Activated CD4-positive, alpha-beta T cell treated with anti-CD3 and anti-CD28 coated beads for 4 hours (primary cell): ENCODE measurements at regions not wholly inside any gene's neighbourhood (a gene's known extent, or its start where the extent isn't known, plus 50 kb on each side); places are given as distances from the start of the nearest gene placed in this dataset.
"Not testable (repeated sequence)": the region's sequence is repeated elsewhere in the genome, so short reads cannot be mapped to it uniquely, and the experiment has no call there.

ENCODE experiments used
- DNase-seq, 2 donors: peaks; one replicate each; pipeline ENCODE4 v3.0.0-alpha.2; 2020

DNA sequence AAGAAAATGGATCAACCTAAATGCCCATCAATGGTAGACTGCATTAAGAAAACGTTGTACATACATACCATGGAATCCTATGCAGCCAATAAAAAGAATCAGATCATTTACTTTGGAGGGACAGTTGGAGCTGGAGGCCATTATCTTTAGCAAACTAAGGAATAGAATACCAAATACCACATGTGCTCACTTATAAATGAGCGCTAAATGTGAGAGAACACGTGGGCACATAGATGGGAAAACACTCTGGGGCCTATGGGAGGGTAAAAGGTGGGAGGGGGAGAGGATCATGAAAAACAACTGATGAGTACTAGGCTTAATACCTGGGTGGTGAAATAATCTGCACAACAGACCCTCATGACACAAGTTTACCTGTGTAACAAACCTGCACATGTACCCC is 1729.9 kb upstream of the PCDH10 start:
- DNase-seq: no peak

- DNase-seq: no peak
These were observed 1722.9 kb upstream of the PCDH10 start for GRCh38 chr4:131426023-131426758.

GRCh38 chr4:131427000-131427399 is 1722.1 kb upstream of the PCDH10 start:
- DNase-seq: no peak

- no peak for DNase-seq
These were observed 1718.8 kb upstream of the PCDH10 start for GRCh38 chr4:131430302-131430701.

GRCh38 chr4:131441004-131441688 is 1707.9 kb upstream of the PCDH10 start:
- no peak for DNase-seq

- DNase-seq: no peak
These were observed 1701.2 kb upstream of the PCDH10 start for GRCh38 chr4:131447883-131448282.

GRCh38 chr4:131450572-131451209 is 1698.4 kb upstream of the PCDH10 start:
- no peak for DNase-seq

DNA sequence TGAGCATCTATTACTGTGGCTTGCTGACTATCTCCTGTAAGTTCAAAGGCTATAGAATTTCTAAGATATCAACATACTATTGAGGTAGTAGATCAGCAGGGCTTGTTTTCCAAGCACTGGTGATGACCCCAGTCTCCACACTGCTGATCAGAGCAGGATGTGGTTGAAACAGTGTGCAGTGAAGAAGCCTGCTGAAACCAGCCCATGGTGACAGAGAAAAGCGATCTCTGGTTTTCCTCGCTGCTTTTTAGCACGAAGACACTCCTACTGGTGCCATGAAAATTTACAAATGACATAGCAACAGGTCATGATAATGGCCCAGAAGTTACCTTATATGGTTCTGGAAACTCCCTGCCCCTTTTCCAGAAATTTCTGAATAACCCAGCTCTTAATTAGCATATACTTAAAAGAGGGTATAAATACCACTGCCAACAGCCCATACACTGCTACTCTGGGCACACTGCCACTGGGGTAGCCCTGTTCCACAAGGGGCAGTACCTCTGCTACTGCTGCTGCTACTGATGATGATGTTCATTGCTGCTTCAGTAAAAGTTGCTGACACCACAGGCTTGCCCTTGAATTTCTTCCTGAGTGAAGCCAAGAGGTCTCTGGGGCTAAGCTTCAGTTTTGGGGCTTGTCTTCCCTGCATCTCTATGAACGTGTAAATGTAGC is 1689.5 kb upstream of the PCDH10 start:
- DNase-seq: no peak

DNA sequence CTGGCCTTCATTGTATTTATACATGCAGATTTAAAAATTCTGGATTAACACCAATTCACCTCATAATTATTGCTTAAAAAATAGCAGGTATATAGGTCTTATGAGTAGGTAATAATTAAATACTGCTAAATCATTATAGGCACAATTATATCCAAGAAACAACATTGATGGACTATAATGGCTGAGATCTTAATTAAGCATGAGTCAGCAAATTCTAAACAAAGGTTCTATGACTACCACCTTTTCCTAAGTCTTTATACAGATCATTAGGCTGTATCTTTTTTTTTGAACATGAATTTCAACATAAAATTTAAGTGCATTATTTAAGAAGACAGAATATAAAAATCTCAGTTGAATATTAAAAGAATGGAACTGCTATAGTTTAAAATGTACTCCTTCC is 1678.7 kb upstream of the PCDH10 start:
- no peak for DNase-seq

DNA sequence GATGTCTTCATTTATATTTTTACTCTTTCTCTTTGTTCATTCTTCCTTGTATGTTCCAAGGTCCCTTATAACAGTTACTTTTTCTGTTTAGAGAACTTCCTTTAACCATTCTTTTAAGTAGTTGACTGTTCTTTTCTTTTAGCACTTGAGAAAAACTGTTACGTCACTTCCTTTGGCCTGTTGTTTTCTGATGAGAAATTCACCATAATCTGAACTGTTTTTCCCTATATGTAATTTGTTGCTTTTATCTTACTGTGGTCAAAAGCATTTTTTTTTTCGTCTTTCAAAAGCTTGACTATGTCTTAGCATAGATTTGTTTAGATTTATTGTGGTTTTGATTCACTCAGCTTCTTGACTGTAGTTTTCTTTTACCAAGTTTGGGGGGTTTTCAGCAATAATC is 1660.3 kb upstream of the PCDH10 start:
- no peak for DNase-seq

GRCh38 chr4:131496211-131496610 is 1652.9 kb upstream of the PCDH10 start:
- DNase-seq: not testable (repeated sequence)

- DNase-seq: no peak
These were observed 1649.8 kb upstream of the PCDH10 start for GRCh38 chr4:131499141-131499873.

- DNase-seq: no peak
These were observed 1639.6 kb upstream of the PCDH10 start for GRCh38 chr4:131509521-131509920.

- no peak for DNase-seq
These were observed 1622.4 kb upstream of the PCDH10 start for GRCh38 chr4:131526686-131527085.

GRCh38 chr4:131531087-131531486 is 1618.0 kb upstream of the PCDH10 start:
- no peak for DNase-seq

DNA sequence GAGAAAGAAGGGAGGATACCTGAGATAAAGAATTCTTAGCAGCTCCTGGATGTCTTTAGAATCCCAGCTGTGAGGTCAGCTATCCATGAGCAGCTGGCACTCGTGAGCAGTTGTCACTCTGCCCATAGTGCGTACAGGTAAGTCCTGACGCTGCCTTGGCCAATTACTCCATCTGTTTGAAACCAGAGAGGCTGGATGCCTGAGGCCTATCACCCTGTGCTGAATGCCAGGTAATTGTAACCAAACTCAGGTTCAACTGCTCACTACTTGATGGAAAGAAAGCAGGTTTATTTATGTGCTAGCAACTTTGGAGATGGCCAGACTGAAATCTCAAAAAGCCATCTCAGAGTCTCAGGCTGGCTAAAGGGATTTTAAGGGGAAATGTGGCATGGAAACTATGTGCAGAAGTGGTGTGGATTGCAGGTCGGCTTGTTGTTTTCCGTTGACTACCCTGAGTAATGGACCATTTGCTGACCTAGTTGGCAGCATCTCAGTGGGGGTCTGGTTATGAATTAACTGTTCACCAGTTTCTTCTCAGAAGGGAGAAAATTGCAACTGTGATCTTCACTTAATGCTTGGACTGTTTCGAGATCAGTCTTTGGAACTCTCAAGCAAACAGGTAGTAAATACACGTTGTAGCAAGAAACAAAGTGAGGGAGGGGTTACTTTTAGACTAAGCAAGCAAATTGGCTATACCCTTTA is 1614.0 kb upstream of the PCDH10 start:
- no peak for DNase-seq

GRCh38 chr4:131540256-131540655 is 1608.8 kb upstream of the PCDH10 start:
- no peak for DNase-seq

- no peak for DNase-seq
These were observed 1601.5 kb upstream of the PCDH10 start for GRCh38 chr4:131547506-131547981.

- no peak for DNase-seq
These were observed 1597.8 kb upstream of the PCDH10 start for GRCh38 chr4:131551306-131551705.

DNA sequence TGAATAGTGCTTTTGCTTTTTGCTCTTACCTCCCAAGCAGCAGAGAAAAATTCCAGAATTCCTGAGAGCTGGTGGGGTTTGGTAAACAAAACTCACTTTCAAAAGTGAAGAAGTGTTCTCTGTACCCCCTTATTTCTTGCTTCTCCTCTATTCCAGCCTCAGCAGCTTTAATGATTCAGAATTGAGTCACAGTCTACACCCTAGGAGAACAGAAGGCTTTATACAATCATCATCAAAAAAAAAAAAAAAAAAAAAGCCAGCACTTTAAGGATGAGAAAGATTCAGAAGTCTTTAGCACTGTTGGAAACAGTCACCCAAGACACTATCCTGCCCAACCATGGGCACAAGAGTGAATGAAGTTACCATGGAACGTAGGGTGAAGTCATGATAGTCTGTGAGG is 1583.1 kb upstream of the PCDH10 start:
- DNase-seq: no peak

DNA sequence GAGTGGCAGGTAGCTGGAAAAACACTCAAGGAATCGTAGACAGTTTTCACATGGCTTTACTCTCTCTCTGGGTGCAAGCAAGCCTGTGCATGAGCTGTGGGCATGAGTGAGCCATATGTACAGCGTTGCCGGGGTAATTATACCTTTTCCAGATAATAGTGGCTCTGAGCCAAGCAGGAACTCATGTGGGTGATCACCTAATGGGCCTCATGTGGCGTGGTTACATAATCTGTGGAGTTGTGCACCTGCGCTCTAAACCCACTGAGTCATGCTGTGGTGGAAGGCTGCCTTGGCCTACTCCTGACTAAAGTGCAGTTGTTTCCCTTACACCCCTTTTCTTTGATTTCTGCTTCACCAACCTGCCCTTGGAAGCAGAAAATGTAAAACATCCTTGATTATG is 1564.5 kb upstream of the PCDH10 start:
- no peak for DNase-seq

- no peak for DNase-seq
These were observed 1554.0 kb upstream of the PCDH10 start for GRCh38 chr4:131595140-131595539.
